SK-N-SH (cell line): ENCODE measurements at regions not wholly inside any gene's neighbourhood (a gene's known extent, or its start where the extent isn't known, plus 50 kb on each side); places are given as distances from the start of the nearest gene placed in this dataset.

Source experiments
- CTCF ChIA-PET: fragments of 300-600, 350-600 bp; formaldehyde crosslinking; extraction: SDS; loops from one replicate; lab custom pipeline; 2021; lab: Yijun Ruan, JAX
- POLR2A ChIA-PET: fragments of 350-600 bp; sonication (Branson Sonifier 250); formaldehyde crosslinking; extraction: SDS; loops from one replicate; lab custom pipeline; 2020; ENCODE audit warnings: antibody characterized with exemption, inconsistent platforms; lab: Yijun Ruan, JAX
- DNase-seq: peaks from one replicate; pipeline ENCODE4 v3.0.0; 2012
- H2AFZ ChIP-seq: fragments of 200-600 bp; sonication (generic); 2 replicates; pipeline ENCODE4 v1.8.1; 2016; ENCODE audit warnings: antibody characterized with exemption, mild to moderate bottlenecking, low read depth
- H3F3A ChIP-seq: fragments of 200-600 bp; sonication (generic); replicated peaks from 2 replicates; pipeline ENCODE3; 2016; ENCODE audit warnings: antibody characterized with exemption, mild to moderate bottlenecking; ENCODE audit not compliant: insufficient read depth
- H3K27ac ChIP-seq, 2 experiments: fragments of 200-500 bp in 1 of 2; fragments of 200-600 bp in 1 of 2; sonication (Bioruptor generic) in 1 of 2; sonication (generic), shearing (Covaris generic) in 1 of 2; 2 replicates each; pipeline versions ENCODE4 v1.5.1 to v1.6.1; 2014 to 2016; ENCODE audit warnings: low read depth in 2 of 2, inconsistent platforms in 1 of 2, low read length in 1 of 2, mild to moderate bottlenecking in 1 of 2, mixed read lengths in 1 of 2
- H3K27me3 ChIP-seq: fragments of 200-600 bp; sonication (generic), shearing (Covaris generic); 2 replicates; pipeline ENCODE4 v1.6.1; 2016; ENCODE audit warnings: mixed run types; ENCODE audit not compliant: insufficient read depth
- H3K36me3 ChIP-seq, 2 experiments: fragments of 200-500 bp in 1 of 2; fragments of 200-600 bp in 1 of 2; sonication (Bioruptor generic) in 1 of 2; sonication (generic) in 1 of 2; replicated peaks in 1 of 2; 2 replicates each; pipeline versions ENCODE3 to v1.5.1; 2014 to 2016; ENCODE audit warnings: low read length in 1 of 2, mild to moderate bottlenecking in 1 of 2; ENCODE audit not compliant: insufficient read depth in 2 of 2, control insufficient read depth in 1 of 2
- H3K4me1 ChIP-seq, 2 experiments: fragments of 200-500 bp in 1 of 2; fragments of 200-600 bp in 1 of 2; sonication (Bioruptor generic) in 1 of 2; sonication (generic), shearing (Covaris generic) in 1 of 2; 2 replicates each; pipeline versions ENCODE4 v1.5.1 to v1.6.1; 2014 to 2016; ENCODE audit warnings: low read depth in 1 of 2, low read length in 1 of 2, mixed run types in 1 of 2; ENCODE audit not compliant: insufficient read depth in 2 of 2, control insufficient read depth in 1 of 2
- H3K4me2 ChIP-seq: fragments of 200-600 bp; sonication (generic), shearing (Covaris generic); 2 replicates; pipeline ENCODE4 v1.6.1; 2017; ENCODE audit warnings: mixed run types
- H3K4me3 ChIP-seq, 2 experiments: fragments of 200-500 bp in 1 of 2; fragments of 200-600 bp in 1 of 2; sonication (Bioruptor generic) in 1 of 2; sonication (generic), shearing (Covaris generic) in 1 of 2; 2 replicates each; pipeline versions ENCODE4 v1.5.1 to v1.8.1; 2014 to 2016; ENCODE audit warnings: low read depth in 2 of 2, inconsistent platforms in 1 of 2, low read length in 1 of 2, mild to moderate bottlenecking in 1 of 2, mixed read lengths in 1 of 2, moderate library complexity in 1 of 2
- H3K79me2 ChIP-seq: fragments of 200-600 bp; sonication (generic); 2 replicates; pipeline ENCODE4 v1.8.1; 2017; ENCODE audit warnings: mild to moderate bottlenecking; ENCODE audit not compliant: insufficient read depth
- H3K9ac ChIP-seq: fragments of 200-600 bp; sonication (generic); 2 replicates; pipeline ENCODE4 v1.6.1; 2017; ENCODE audit warnings: mixed run types
- H3K9me2 ChIP-seq: fragments of 200-600 bp; sonication (generic); 2 replicates; pipeline ENCODE4 v1.6.1; 2017; ENCODE audit warnings: mixed run types
- H3K9me3 ChIP-seq: fragments of 200-600 bp; sonication (generic); 2 replicates; pipeline ENCODE4 v1.6.1; 2017; ENCODE audit warnings: mixed run types, mild to moderate bottlenecking, moderate library complexity
- H4K20me1 ChIP-seq: fragments of 200-600 bp; sonication (generic); 2 replicates; pipeline ENCODE4 v1.6.1; 2017; ENCODE audit warnings: mild to moderate bottlenecking, mixed run types; ENCODE audit not compliant: insufficient read depth
- EZH2phosphoT487 ChIP-seq: fragments of 200-600 bp; sonication (generic); IDR thresholded peaks from 2 replicates; pipeline ENCODE4 v1.6.1; 2017; ENCODE audit warnings: low read depth, mixed run types, mild to moderate bottlenecking, antibody characterized with exemption, moderate library complexity, borderline replicate concordance
- FOSL2 ChIP-seq: IDR thresholded peaks from 2 replicates; pipeline ENCODE4 v1.4.0; 2012; ENCODE audit warnings: low read depth, mild to moderate bottlenecking, moderate library complexity, borderline replicate concordance
- GATA2 ChIP-seq: sonication (generic); formaldehyde crosslinking; IDR thresholded peaks from 2 replicates; pipeline ENCODE4 v1.5.0; 2020; ENCODE audit warnings: mild to moderate bottlenecking, missing genetic modification reagents
- RFX5 ChIP-seq: IDR thresholded peaks from 2 replicates; pipeline ENCODE4 v1.6.1; 2012; ENCODE audit warnings: mild to moderate bottlenecking, improper control_type of control experiment, low read length
- SIN3A ChIP-seq: IDR thresholded peaks from 2 replicates; pipeline ENCODE4 v1.6.1; 2012; ENCODE audit warnings: low read depth, mild to moderate bottlenecking, low read length, moderate library complexity, borderline replicate concordance
- TAF1 ChIP-seq: IDR thresholded peaks from 2 replicates; pipeline ENCODE4 v1.6.1; 2012; ENCODE audit warnings: low read depth, mild to moderate bottlenecking, low read length, moderate library complexity, borderline replicate concordance
- USF1 ChIP-seq: IDR thresholded peaks from 2 replicates; pipeline ENCODE4 v1.4.0; 2012; ENCODE audit warnings: low read depth, borderline replicate concordance
- YY1 ChIP-seq: IDR thresholded peaks from 2 replicates; pipeline ENCODE4 v1.4.0; 2012; ENCODE audit warnings: low read depth, mild to moderate bottlenecking
- ZBTB33 ChIP-seq: IDR thresholded peaks from 2 replicates; pipeline ENCODE4 v1.4.0; 2012; ENCODE audit warnings: low read depth, borderline replicate concordance
- whole genome bisulfite sequencing: methylation state at CpG from one replicate; pipeline ENCODE4 v1.1.6; 2017; ENCODE audit warnings: low lambda C conversion rate; 5-methylcytosine and 5-hydroxymethylcytosine counted together

GRCh38 chr13:28548468-28548867 is 53.5 kb upstream of the FLT1 start (continued):
- TF ChIP-seq ZBTB33: no peak
- TF ChIP-seq, all 33 proteins: peak for 0

- Histone ChIP-seq H3K27ac (no peak overlapping the region), H3K4me2 (no peak overlapping the region), H3K9ac (no peak overlapping the region), H3K4me3 (no peak overlapping the region), H2AFZ (no peak overlapping the region), H4K20me1 (no peaks in the 10 kb centered on the region), H3K9me2 (no peaks in the 10 kb centered on the region), H3K36me3 (no peaks in the 10 kb centered on the region), H3F3A (no peaks in the 10 kb centered on the region), H3K9me3 (peaks cover 4% of the 10 kb centered on the region; the same call in 1 of the 2 replicates), H3K27me3 (0 out of 2 replicates have a peak, but pooled peaks cover 3% of the 10 kb centered on the region), H3K4me1 (no peaks in the 10 kb centered on the region), H3K79me2 (no peaks in the 10 kb centered on the region)
- TF ChIP-seq GATA2 (CRISPR knock-in tag) (no peak), YY1 (no peak), EZH2phosphoT487 (no peak), RFX5 (no peak), USF1 (no peak), TAF1 (no peak), FOSL2 (no peak), SIN3A (no peak)
- CTCF ChIA-PET: no interaction called here
- 16% methylated on average over 5 of the region's 5 CpGs for WGBS
- POLR2A ChIA-PET: no interaction called here
- DNase-seq: no peak
Observed at GRCh38 chr13:28545583-28546333, 50.8 kb upstream of the FLT1 start.
